ENCODE measurements at regions not wholly inside any gene's neighbourhood (a gene's known extent, or its start where the extent isn't known, plus 50 kb on each side); places are given as distances from the start of the nearest gene placed in this dataset.
"Not testable (repeated sequence)": the region's sequence is repeated elsewhere in the genome, so short reads cannot be mapped to it uniquely, and the experiment has no call there.

GRCh38 chr9:124116683-124117363 is 105.3 kb downstream of the LHX2 start:
- H3K4me3 ChIP-seq (ENCODE audit: low read depth, low read length), result no peak overlapping the region
- no peak for TF ChIP-seq CTCF (IDR thresholded peaks at IDR 0.05; ENCODE audit: low read depth, low read length, missing control alignments)
- in situ Hi-C loops (cut with HindIII; ENCODE audit: low sequenced_read_pairs), result no loop called here
- DNase-seq (ENCODE audit: low read depth), result no peak

GRCh38 chr9:124118894-124119293 is 107.3 kb downstream of the LHX2 start:
- in situ Hi-C loops (cut with HindIII; ENCODE audit: low sequenced_read_pairs), result no loop called here
- no peak for DNase-seq (ENCODE audit: low read depth)
- no peak for TF ChIP-seq CTCF (IDR thresholded peaks at IDR 0.05; ENCODE audit: low read depth, low read length, missing control alignments)
- H3K4me3 ChIP-seq (ENCODE audit: low read depth, low read length), result no peak overlapping the region

GRCh38 chr9:124120272-124120671 is 108.7 kb downstream of the LHX2 start:
- DNase-seq (ENCODE audit: low read depth), result no peak
- in situ Hi-C loops (cut with HindIII; ENCODE audit: low sequenced_read_pairs), result no loop called here
- no peak for TF ChIP-seq CTCF (IDR thresholded peaks at IDR 0.05; ENCODE audit: low read depth, low read length, missing control alignments)
- H3K4me3 ChIP-seq (ENCODE audit: low read depth, low read length), result no peak overlapping the region

- in situ Hi-C loops (cut with HindIII; ENCODE audit: low sequenced_read_pairs), result no loop called here
- DNase-seq (ENCODE audit: low read depth), result no peak
- no peak for TF ChIP-seq CTCF (IDR thresholded peaks at IDR 0.05; ENCODE audit: low read depth, low read length, missing control alignments)
- no peak overlapping the region for H3K4me3 ChIP-seq (ENCODE audit: low read depth, low read length)
These were observed 110.2 kb downstream of the LHX2 start for GRCh38 chr9:124121725-124122124.

GRCh38 chr9:124122321-124122720 is 110.8 kb downstream of the LHX2 start:
- no peak for DNase-seq (ENCODE audit: low read depth)
- in situ Hi-C loops (cut with HindIII; ENCODE audit: low sequenced_read_pairs), result no loop called here
- H3K4me3 ChIP-seq (ENCODE audit: low read depth, low read length), result no peak overlapping the region
- no peak for TF ChIP-seq CTCF (IDR thresholded peaks at IDR 0.05; ENCODE audit: low read depth, low read length, missing control alignments)

- in situ Hi-C loops (cut with HindIII; ENCODE audit: low sequenced_read_pairs), result no loop called here
- H3K4me3 ChIP-seq (ENCODE audit: low read depth, low read length), result no peak overlapping the region
- DNase-seq (ENCODE audit: low read depth), result no peak
- peak; percentile 60 for TF ChIP-seq CTCF (IDR thresholded peaks at IDR 0.05; ENCODE audit: low read depth, low read length, missing control alignments)
These were observed 111.4 kb downstream of the LHX2 start for GRCh38 chr9:124122813-124123462.

- DNase-seq (ENCODE audit: low read depth); H3K4me3 ChIP-seq (ENCODE audit: low read depth, low read length); in situ Hi-C loops (cut with HindIII; ENCODE audit: low sequenced_read_pairs): not testable (repeated sequence)
These were observed 112.1 kb downstream of the LHX2 start for GRCh38 chr9:124123621-124124020.

Data from astrocyte of the cerebellum (primary cell).